UCSD-AML1 (cell line): ENCODE measurements at regions not wholly inside any gene's neighbourhood (a gene's known extent, or its start where the extent isn't known, plus 50 kb on each side); places are given as distances from the start of the nearest gene placed in this dataset.

Source experiments
- DNase-seq: peaks from one replicate; lab custom pipeline; 2025; ENCODE audit not compliant: unreplicated experiment; lab: John Stamatoyannopoulos, UW

DNA sequence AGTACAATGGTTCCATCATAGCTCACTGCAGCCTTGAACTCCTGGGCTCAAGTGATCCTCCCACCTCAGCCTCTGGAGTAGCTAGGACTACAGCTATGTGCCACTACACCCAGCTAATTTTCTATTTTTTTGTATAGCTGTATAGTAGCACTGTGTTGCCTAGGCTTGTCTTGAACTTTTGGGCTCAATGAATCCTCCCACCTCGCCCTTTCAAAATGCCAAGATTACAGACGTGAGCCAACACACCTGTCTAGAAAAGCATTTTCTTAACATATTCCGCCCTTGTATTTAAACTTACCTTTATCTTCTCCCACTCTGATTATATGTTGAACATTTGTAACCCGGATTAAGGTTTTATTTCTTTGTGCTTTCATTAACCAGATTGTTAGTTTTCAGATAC lies 750.7 kb upstream of the GCFC2 start:
- no peak for DNase-seq

DNA sequence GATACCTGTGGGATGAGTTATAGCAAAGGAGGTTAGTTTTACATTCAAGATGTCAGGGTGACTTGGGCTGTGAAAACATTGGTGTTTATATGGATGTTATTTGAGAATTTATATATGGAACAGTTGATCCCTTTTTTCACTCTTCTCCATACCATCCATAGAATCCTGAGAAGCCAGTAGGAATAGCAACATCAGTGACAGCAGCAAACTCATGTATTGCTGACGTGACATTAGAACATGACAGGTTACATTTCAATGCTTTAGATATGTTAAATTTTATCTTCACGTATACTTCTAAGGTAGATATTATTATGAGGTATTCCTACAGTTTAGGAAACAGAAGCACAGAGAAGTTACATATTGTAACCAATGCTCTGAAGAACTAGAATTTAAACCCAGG lies 745.2 kb upstream of the GCFC2 start:
- DNase-seq = no peak

DNA sequence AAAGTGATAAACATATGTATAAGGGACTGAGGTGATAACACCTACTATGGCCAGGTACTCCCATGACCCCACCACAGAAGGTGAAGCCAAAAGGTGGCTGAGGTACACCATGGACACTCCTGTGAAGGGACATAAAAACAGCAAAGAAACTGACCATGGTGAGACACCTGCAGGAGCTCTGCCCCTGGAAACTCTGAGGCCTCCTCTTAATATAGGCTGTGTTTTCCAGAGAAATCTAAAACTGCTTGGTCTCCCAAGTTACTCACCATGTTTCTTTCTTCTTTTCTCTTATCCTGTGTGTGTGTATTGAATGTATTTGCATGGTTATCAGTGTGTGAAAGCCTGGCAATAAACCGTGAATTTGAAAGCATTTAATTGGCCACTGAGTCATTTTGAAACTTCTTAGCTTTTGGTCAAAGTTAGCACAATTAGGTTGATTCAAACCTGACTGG lies 739.3 kb upstream of the GCFC2 start:
- no peak for DNase-seq

DNA sequence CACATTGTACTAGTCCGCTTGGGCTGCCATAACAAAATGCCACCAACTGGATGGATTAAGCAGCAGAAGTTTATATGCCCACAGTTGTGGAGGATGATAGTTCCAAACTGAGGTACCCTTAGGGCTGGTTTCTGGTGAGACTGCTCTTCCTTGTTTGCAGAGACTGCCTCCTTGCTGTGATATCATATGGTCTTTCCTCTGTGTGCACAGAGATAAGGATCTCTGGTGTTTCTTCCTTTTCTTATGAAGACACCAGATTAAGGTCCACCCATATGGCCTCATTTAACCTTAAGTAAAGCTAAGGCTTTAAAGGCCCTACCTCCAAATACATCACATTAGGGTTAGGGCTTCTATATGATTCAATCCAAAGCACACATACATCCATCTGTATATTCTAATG lies 738.2 kb upstream of the GCFC2 start:
- DNase-seq = no peak

DNA sequence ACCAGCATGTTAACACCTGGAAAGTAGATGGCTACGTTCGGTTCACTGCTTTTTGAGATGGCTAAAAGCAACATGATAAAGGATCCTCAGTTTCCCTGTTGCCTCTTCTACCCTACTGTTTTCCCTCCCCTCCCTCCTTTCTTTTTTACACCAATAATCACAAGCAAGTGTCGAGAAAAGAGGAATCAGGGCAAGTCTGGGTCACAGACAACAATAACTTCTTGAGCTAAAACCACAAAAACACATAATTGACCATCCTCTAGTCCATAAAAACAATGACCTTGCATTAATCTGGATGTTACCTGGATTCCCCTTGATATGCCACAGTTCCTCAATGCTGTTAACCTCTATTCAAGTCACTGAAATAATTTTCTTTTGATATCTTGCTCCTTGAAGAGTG lies 736.6 kb upstream of the GCFC2 start:
- no peak for DNase-seq

DNA sequence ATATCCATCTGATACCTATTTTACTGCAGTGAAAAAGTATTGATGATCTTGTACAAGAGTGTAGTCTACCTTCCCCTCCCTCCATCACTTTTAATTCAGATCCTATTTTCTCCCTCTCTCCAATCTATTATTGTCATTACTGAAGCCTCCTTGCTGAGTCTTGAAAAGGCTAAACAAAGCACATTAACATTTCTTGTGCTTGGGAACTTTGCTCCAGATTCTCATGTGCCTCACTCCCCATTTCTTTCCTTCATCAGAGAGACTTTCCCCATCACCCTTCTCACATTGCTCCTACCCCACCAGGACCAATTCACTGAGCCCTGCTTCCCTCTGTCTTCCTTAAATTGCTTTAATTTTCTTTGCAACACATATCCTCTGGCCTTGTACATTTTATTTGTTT lies 736.2 kb upstream of the GCFC2 start:
- DNase-seq = no peak

DNA sequence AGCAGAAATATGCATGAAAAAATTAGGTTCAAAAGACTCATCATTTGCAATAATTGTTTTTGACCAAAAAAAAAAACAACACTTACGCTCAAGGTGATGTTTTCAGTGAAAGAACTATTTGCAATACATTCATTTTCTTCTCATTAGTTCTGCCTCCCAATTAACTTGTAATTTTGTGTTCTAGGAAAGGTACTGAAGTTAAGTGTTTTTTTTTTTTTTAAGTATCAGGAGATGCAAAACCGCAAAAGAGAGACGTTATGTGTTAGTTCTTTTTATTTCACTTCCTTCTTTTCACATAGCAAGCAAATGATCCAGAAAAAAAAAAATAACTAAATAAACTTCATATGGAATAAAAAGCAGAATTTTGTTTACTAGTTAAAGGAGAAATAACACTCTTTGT lies 735.2 kb upstream of the GCFC2 start:
- no peak for DNase-seq

DNA sequence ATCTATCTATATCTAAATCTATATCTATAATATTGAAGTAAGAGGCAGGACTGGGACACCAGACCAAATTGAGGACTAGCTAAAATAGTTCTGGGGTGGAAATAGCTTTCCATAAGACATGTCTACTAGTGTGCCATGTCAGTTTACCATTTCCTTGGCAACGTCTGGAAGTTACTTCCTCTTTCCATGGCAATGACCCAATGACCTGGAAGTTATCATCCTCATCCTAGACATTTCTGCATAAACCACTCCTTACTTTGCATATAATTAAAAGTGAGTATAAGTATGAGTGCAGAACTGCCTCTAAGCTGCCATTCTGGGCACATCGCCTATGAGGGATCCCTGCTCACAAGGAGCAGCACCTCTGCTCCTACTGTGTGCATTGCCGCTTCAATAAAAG lies 734.0 kb upstream of the GCFC2 start:
- no peak for DNase-seq

DNA sequence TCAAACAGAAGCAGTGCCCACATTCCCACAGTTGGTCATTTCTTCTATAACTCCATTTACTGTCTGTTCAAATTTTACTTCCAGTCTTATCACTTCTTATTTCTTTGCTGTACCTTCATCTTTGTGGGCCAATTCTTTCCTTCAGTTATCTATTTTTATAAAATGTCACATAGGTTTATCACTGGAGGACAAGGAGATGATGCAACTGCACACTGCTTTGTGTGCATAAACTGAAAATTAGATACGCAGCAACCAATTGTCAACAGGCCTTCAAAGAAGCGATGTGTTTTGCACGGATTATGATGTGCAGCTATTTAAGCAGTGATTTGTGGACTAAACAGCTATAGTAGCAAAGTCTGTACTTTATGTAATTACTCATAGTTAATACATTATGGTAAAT lies 726.8 kb upstream of the GCFC2 start:
- DNase-seq = no peak

DNA sequence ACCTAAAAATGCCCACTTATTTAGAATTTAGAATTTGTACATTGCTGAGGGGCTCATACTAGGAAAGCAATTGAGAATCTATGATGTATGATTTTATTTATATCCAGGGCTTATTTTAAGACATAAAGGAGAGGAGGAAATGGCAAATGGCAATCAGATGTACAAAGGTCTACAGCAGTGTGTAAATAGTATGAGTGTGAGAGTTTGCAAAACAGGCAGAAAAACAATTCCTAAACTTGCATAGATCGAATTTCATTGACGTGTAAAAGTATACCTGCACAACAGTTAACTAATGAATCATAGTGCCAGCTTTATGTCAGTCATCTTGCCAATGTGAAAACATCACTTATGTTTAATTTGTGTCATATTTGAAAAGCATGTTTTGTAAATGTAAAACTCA lies 718.7 kb upstream of the GCFC2 start:
- DNase-seq = no peak

DNA sequence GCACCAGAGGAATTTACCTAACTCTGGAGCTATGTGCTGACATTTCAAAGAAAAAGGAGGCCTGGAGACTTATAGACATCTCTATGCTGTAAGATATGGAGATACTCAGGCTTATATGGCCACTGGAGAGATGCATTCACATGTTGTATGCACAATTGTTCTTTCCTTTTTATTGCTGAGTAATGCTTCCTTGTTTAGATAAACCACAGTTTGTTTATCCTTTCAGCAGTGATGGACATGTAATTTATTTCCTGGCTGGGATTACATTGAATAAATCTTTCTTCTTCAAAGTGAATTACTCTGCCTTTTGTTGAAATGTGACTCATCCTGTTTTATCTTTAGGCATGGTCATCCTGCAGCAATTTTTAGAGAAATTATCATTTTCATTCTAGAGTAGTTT lies 716.7 kb upstream of the GCFC2 start:
- DNase-seq = no peak

DNA sequence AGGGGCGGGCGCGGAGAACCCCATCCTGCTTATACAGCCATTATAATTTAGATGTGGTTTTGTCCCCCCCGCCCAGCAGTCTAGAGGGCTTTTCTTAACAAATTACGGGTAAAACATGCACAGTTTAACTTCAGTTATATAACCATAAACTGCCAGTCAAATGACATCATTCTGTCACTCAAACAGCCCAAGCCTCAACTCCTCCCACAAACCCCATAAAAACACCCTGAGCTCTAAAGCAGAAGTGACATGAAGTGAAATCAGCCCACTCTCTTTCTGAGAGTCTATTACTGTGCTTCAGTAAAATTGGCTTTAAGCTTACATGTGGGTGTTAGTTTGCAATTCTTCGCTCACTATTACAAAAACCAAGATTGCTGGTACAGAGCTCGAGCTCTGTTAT lies 705.1 kb upstream of the GCFC2 start:
- no peak for DNase-seq

DNA sequence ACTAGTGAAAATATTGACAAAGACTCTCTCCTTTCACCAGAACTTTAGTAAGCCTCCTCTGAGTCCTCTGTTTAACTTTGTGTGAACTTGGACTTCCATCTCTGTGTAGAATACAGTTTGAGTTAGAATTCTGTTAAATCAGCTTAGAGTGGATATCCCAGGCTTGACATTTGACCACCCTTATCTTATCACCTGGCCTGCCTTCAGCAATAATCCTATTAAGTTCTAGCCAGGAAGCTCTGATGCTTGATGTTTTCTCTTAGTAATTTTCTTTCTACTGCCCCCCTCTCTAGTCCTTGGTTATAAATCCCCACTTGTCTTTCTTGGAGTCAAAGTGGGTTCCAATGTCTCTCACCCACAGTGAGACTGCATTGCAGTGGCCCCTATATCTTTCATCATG lies 702.7 kb upstream of the GCFC2 start:
- DNase-seq = no peak

DNA sequence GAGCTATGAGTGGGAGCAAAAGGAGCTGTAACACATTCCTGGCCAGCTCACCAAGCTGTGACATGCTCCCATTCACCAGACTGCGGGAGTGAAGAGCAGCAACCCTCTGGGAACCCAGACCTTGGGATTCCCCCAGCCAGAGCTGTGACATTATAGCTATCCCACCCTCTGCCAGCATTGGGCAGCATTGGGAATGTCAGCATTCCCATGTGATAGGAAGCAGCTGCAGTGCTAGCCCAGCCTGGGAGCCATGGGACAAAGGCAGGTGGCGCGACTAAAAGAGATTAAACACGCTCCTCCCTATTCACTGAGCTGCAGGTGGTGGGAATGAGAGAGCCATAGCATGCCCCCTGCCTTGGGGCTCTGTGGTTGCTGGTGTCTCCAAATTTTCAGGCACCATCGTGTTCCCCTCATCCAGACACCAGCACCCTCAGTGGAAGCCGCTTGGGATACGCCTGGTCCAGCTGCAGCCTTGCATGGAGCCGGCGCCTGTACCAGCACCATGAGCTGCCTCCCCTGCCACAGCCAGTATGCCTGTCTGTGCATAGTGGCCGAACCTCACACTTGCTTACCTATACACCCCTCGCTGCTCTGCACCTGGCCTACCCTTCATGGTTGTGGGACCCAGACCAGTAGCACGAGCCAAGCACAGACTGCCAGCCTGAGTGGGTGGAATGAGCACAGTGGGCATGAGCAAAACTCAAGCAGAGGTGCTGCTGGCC lies 695.6 kb upstream of the GCFC2 start:
- DNase-seq = no peak

DNA sequence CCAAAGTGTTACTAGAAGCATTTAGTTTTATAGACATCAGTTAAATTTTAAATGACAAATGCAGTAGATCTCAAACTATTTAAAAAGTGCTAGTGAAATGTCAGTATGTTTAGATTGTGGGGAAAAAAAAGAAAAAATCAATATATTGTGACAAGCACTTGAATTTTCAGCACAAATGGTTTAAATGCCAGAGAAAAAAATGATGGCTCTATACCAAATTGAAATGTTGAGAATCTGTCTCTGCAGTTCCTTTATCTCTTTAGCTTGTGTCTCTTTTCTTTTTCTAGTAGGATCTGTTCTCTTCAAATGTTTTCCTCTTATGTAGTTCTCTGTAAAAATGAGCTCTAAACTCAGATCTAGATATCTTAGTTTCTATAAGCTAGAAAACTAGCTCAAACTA lies 682.6 kb upstream of the GCFC2 start:
- no peak for DNase-seq

DNA sequence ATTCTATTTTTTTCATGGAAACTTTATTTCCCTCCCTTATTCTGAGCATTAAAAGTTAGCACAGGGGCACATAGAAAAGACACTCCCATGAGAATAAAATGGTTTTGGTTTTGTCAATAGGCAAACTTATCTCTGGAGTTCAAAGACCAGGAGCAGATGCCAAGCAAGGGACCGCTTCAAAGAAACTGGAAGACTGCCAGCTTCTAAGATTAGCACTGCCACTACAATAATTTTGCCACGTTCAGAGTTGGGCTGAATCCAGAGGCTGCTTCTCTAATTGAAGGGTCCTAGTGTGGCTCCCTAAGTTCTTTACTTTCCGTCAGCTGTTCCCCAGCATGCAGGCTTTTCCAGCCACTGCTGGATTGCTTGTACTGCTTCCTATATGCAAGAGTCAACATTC lies 681.0 kb upstream of the GCFC2 start:
- DNase-seq = no peak

DNA sequence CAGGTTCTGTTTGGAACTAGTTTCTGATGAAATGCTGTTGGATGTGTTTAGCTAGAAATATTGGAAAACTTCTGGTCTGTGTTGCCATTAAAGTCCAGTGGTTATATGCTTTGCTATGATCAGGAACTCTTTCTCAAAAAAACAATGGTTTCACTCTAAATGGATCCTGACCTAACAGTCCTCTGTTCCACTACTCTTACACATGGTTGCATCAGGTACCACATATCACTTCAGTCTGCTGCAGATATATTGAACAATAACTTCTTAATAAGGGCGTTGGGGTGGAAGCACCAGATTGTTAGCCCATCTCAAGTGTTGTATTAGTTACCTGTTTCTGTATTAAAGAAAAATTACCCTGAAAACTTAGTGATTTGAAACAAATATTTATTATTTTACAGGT lies 676.6 kb upstream of the GCFC2 start:
- no peak for DNase-seq

DNA sequence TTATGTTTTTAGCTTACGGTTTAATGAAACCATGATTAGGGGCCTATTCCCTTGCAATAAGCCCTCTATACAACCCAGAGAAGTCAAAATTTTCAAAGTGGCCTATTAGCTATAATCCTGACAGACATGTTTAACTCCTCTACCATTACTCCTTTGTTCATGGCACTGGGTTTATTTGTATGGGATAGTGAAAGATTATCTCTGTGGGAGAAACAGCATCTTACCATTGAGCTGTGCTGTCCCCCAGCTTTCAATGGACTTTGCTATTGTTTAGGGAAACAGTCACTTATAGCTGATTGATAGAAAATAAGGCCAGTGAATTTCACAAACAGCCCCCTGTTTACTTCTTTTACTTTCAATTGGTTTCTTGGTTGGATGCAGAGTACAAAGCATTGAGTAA lies 675.2 kb upstream of the GCFC2 start:
- DNase-seq = no peak

DNA sequence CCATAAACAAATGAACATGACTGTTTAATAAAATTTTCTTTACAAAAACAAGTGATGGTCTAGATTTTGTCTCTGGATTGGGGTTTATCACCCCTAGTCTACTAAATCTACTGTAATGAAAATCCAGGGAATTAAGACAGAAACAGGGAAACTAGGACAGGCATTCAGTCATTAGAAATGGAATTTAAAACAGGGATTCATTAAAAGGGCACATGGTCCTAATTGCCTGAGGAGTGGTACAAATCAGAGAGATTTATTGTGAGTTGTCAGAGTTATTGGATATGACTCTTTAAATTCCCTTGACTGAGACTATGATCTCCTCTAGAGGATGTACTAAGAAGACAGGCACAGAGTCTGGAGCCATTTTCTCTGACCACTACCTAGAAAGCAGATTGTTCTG lies 670.9 kb upstream of the GCFC2 start:
- no peak for DNase-seq

DNA sequence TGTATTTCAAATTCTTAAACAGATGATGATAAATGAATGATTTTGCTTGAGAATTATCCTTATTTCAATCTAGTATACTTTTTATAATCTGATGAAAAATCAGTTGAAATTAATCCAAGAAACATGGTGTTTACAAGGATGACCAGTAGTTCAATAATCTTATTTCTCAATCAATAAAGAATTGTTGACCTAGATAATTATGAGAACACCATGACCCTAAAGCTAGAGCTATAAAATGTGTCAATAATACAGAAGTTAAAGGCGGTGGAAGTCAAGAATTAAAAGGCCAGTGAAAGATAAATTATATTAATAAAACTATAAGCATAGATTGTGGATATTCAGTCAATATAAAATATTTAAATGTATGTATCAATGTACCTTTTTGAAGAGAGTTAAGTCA lies 667.4 kb upstream of the GCFC2 start:
- no peak for DNase-seq

DNA sequence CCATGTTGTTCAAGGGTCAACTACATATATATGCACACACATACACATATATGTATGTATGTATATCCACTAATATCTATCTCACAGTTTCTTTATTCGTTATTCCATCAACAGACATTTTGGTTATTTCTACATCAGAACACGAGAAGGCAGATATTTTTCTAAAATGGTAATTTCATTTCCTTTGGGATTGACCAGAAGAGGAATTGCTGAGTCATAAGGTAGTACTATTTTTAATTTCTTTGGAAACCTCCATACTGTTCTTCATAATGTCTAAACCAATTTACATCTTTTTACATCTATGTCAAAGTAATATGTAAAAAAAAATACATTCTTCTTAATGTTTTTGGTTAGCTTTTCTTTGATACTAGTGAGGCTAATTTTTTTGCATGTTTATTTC lies 630.7 kb upstream of the GCFC2 start:
- DNase-seq = no peak

DNA sequence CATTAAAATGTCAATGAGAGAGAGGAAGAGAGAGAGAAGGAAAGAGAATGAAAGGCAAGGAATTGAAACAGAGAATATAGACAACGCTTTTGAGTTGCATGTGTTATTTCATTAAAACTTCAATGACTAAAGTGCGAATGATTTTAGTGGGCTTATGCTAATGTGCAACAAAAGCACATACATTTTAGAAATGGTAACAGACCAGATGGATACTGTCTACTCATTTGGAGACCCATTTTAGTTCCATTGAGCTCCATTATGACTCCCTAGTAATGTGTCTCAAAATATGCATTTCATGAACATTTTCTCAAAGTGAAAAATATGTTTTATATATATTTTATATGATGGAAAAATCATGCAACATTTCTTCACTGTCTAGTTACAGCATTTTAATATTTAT lies 622.2 kb upstream of the GCFC2 start:
- DNase-seq = no peak

DNA sequence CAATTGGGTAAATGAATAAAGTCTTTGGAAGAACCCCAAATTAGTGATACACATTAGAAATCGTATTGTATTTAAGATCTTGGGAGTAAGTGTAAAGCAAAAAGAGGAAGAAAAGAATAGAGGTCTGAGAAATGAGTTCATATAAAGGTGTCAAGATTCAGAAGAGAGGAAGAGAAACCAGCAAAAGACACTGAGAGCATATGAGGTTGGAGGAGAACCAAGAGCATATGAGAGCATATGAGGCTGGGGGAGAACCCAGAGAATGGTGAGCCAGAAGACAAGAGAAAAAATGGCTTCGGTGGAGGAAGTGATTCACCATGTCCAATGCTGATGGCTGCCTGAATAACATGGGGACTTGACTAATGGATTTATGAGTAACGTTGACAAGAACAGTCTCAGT lies 620.1 kb upstream of the GCFC2 start:
- DNase-seq = no peak

DNA sequence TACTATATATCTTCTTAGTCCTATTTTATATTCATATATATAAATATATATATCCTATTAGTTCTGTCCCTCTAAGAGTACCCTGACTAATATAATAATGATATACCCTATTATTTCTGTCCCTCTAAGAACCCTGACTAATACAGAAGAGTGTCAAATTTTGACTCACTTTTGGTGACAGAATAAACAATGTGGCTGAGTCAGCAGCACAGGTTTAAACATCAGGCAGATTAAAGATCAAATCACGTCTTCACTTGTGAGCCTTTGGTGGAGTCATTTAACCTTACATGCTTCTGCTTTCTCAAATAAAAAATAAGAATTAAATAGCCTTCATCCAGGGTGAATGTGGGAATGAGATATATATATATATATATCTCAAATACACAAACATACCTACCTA lies 615.9 kb upstream of the GCFC2 start:
- DNase-seq = no peak
